ENCODE measurements at regions not wholly inside any gene's neighbourhood (a gene's known extent, or its start where the extent isn't known, plus 50 kb on each side); places are given as distances from the start of the nearest gene placed in this dataset.

- Histone ChIP-seq H3K4me1 (ENCODE audit: control insufficient read depth in 3 of 3, insufficient read depth in 2 of 3, low read depth in 1 of 3, low read length in 2 of 3) (no peaks in the 10 kb centered on the region), H3K36me3 (ENCODE audit: control insufficient read depth in 3 of 3, insufficient read depth in 2 of 3, low read depth in 1 of 3, low read length in 3 of 3) (no peaks in the 10 kb centered on the region), H3K27ac (ENCODE audit: low read depth in 1 of 3, low read length in 2 of 3) (no peak overlapping the region), H3K9me3 (ENCODE audit: control insufficient read depth in 2 of 2, insufficient read depth in 1 of 2, low read depth in 1 of 2, low read length in 1 of 2) (peaks cover 0 to under 1% of the 10 kb centered on the region in 2 donors), H3K4me3 (ENCODE audit: low read depth in 1 of 3, low read length in 3 of 3) (no peak overlapping the region), H3K27me3 (ENCODE audit: control insufficient read depth in 3 of 3, insufficient read depth in 3 of 3, low read length in 3 of 3) (peaks cover 0 to 3% (median 0%) of the 10 kb centered on the region in 3 donors)
- DNase-seq (no peak), FAIRE-seq (no peak)
- WGBS, 3 donors, result 62 to 75% (median 69%) methylated on average over 13 of the region's 13 CpGs
These were observed 69.1 kb upstream of the EXOC2 start for GRCh38 chr6:761997-762396.

- Histone ChIP-seq H3K4me3 (ENCODE audit: low read depth in 1 of 3, low read length in 3 of 3) (no peak overlapping the region), H3K9me3 (ENCODE audit: control insufficient read depth in 2 of 2, insufficient read depth in 1 of 2, low read depth in 1 of 2, low read length in 1 of 2) (peaks cover 0 to 3% of the 10 kb centered on the region in 2 donors), H3K27ac (ENCODE audit: low read depth in 1 of 3, low read length in 2 of 3) (no peak overlapping the region), H3K4me1 (ENCODE audit: control insufficient read depth in 3 of 3, insufficient read depth in 2 of 3, low read depth in 1 of 3, low read length in 2 of 3) (no peaks in the 10 kb centered on the region), H3K36me3 (ENCODE audit: control insufficient read depth in 3 of 3, insufficient read depth in 2 of 3, low read depth in 1 of 3, low read length in 3 of 3) (no peaks in the 10 kb centered on the region), H3K27me3 (ENCODE audit: control insufficient read depth in 3 of 3, insufficient read depth in 3 of 3, low read length in 3 of 3) (peaks cover 0 to 3% (median 0%) of the 10 kb centered on the region in 3 donors)
- DNase-seq (no peak), FAIRE-seq (no peak)
- WGBS, 3 donors, result 84 to 90% (median 87%) methylated on average over 46 to 48 of the region's 48 CpGs
These were observed 68.3 kb upstream of the EXOC2 start for GRCh38 chr6:760982-761955.

GRCh38 chr6:759729-760128 is 66.8 kb upstream of the EXOC2 start:
- no peaks in the 10 kb centered on the region for H3K4me1 ChIP-seq (ENCODE audit: control insufficient read depth in 3 of 3, insufficient read depth in 2 of 3, low read depth in 1 of 3, low read length in 2 of 3)
- WGBS, 3 donors, result 88 to 93% (median 90%) methylated on average over 3 of the region's 3 CpGs
- DNase-seq (no peak), FAIRE-seq (no peak)
- H3K27me3 ChIP-seq (ENCODE audit: control insufficient read depth in 3 of 3, insufficient read depth in 3 of 3, low read length in 3 of 3), result peaks cover 0 to under 1% (median 0%) of the 10 kb centered on the region in 3 donors
- no peaks in the 10 kb centered on the region for H3K36me3 ChIP-seq (ENCODE audit: control insufficient read depth in 3 of 3, insufficient read depth in 2 of 3, low read depth in 1 of 3, low read length in 3 of 3)
- no peak overlapping the region for H3K4me3 ChIP-seq (ENCODE audit: low read depth in 1 of 3, low read length in 3 of 3)
- H3K9me3 ChIP-seq (ENCODE audit: control insufficient read depth in 2 of 2, insufficient read depth in 1 of 2, low read depth in 1 of 2, low read length in 1 of 2), result peaks cover 0 to 3% of the 10 kb centered on the region in 2 donors
- H3K27ac ChIP-seq (ENCODE audit: low read depth in 1 of 3, low read length in 2 of 3), result no peak overlapping the region

DNA sequence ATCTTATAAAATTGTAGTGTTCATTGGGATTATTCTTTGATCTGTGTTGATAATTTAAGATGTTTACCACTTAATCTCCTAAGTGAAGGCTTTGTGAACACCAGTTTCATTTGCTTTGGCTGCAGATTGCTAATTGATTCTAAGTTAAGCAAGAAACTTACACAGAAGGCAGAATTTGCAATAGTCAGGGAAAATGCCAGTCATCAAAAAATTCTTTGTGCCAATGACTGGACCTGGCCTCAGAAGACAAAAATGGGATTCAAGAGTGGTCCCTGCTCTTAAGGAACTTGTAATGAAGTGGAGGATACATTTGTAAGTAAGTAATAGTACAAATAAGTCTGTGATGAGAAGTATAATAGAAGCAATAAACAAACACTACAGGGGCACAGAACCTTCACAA is 63.3 kb upstream of the EXOC2 start:
- FAIRE-seq (no peak), DNase-seq (no peak)
- no peak overlapping the region for H3K27ac ChIP-seq (ENCODE audit: low read depth in 1 of 3, low read length in 2 of 3)

GRCh38 chr6:754202-754601 is 61.3 kb upstream of the EXOC2 start:
- no peaks in the 10 kb centered on the region for H3K4me1 ChIP-seq (ENCODE audit: control insufficient read depth in 3 of 3, insufficient read depth in 2 of 3, low read depth in 1 of 3, low read length in 2 of 3)
- H3K36me3 ChIP-seq (ENCODE audit: control insufficient read depth in 3 of 3, insufficient read depth in 2 of 3, low read depth in 1 of 3, low read length in 3 of 3), result no peaks in the 10 kb centered on the region
- H3K27ac ChIP-seq (ENCODE audit: low read depth in 1 of 3, low read length in 2 of 3), result no peak overlapping the region
- H3K9me3 ChIP-seq (ENCODE audit: control insufficient read depth in 2 of 2, insufficient read depth in 1 of 2, low read depth in 1 of 2, low read length in 1 of 2), result peaks cover 0 to 3% of the 10 kb centered on the region in 2 donors
- DNase-seq (no peak), FAIRE-seq (no peak)
- 34 to 51% (median 50%) methylated on average over 3 of the region's 3 CpGs for WGBS, 3 donors
- H3K4me3 ChIP-seq (ENCODE audit: low read depth in 1 of 3, low read length in 3 of 3), result no peak overlapping the region
- peaks cover 0 to 3% (median 0%) of the 10 kb centered on the region in 3 donors for H3K27me3 ChIP-seq (ENCODE audit: control insufficient read depth in 3 of 3, insufficient read depth in 3 of 3, low read length in 3 of 3)

More for the DNA sequence above, 63.3 kb upstream of the EXOC2 start:
- Histone ChIP-seq H3K4me1 (ENCODE audit: control insufficient read depth in 3 of 3, insufficient read depth in 2 of 3, low read depth in 1 of 3, low read length in 2 of 3) (no peaks in the 10 kb centered on the region), H3K36me3 (ENCODE audit: control insufficient read depth in 3 of 3, insufficient read depth in 2 of 3, low read depth in 1 of 3, low read length in 3 of 3) (no peaks in the 10 kb centered on the region), H3K4me3 (ENCODE audit: low read depth in 1 of 3, low read length in 3 of 3) (no peak overlapping the region), H3K27me3 (ENCODE audit: control insufficient read depth in 3 of 3, insufficient read depth in 3 of 3, low read length in 3 of 3) (peaks cover 0 to 3% (median 0%) of the 10 kb centered on the region in 3 donors), H3K9me3 (ENCODE audit: control insufficient read depth in 2 of 2, insufficient read depth in 1 of 2, low read depth in 1 of 2, low read length in 1 of 2) (peaks cover 0 to 3% of the 10 kb centered on the region in 2 donors)

DNA sequence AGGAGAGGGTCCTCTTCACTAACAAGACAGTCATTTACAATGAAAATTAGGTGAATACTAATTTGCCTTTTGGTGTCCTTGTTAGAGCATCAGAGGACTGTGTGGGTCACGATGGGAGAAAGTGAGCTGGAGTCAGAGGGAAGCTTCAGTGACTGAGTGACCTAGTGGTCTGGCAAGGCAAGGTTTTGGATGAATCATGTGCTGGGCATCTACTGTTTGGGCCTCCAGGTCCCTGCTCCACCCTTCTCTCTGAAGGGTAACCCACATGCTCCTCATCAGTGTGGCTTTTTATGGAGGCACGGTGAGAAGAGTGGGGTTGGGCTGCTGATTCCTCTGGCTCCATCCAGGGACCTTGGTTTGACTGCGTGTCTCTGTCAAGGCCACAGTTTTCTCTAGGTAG is 60.5 kb upstream of the EXOC2 start:
- peaks cover 0 to 3% of the 10 kb centered on the region in 2 donors for H3K9me3 ChIP-seq (ENCODE audit: control insufficient read depth in 2 of 2, insufficient read depth in 1 of 2, low read depth in 1 of 2, low read length in 1 of 2)
- 87 to 96% (median 88%) methylated on average over 3 of the region's 3 CpGs for whole genome bisulfite sequencing, 3 donors
- H3K27me3 ChIP-seq (ENCODE audit: control insufficient read depth in 3 of 3, insufficient read depth in 3 of 3, low read length in 3 of 3), result peaks cover 0 to 3% (median 0%) of the 10 kb centered on the region in 3 donors
- DNase-seq (no peak), FAIRE-seq (no peak)
- H3K36me3 ChIP-seq (ENCODE audit: control insufficient read depth in 3 of 3, insufficient read depth in 2 of 3, low read depth in 1 of 3, low read length in 3 of 3), result no peaks in the 10 kb centered on the region
- no peak overlapping the region for H3K27ac ChIP-seq (ENCODE audit: low read depth in 1 of 3, low read length in 2 of 3)
- H3K4me3 ChIP-seq (ENCODE audit: low read depth in 1 of 3, low read length in 3 of 3), result no peak overlapping the region
- no peaks in the 10 kb centered on the region for H3K4me1 ChIP-seq (ENCODE audit: control insufficient read depth in 3 of 3, insufficient read depth in 2 of 3, low read depth in 1 of 3, low read length in 2 of 3)

GRCh38 chr6:752438-752837 is 59.5 kb upstream of the EXOC2 start:
- peaks cover 0 to 3% of the 10 kb centered on the region in 2 donors for H3K9me3 ChIP-seq (ENCODE audit: control insufficient read depth in 2 of 2, insufficient read depth in 1 of 2, low read depth in 1 of 2, low read length in 1 of 2)
- no peaks in the 10 kb centered on the region for H3K4me1 ChIP-seq (ENCODE audit: control insufficient read depth in 3 of 3, insufficient read depth in 2 of 3, low read depth in 1 of 3, low read length in 2 of 3)
- no peaks in the 10 kb centered on the region for H3K36me3 ChIP-seq (ENCODE audit: control insufficient read depth in 3 of 3, insufficient read depth in 2 of 3, low read depth in 1 of 3, low read length in 3 of 3)
- H3K27me3 ChIP-seq (ENCODE audit: control insufficient read depth in 3 of 3, insufficient read depth in 3 of 3, low read length in 3 of 3), result peaks cover 0 to 3% (median 0%) of the 10 kb centered on the region in 3 donors
- DNase-seq (no peak), FAIRE-seq (no peak)
- H3K4me3 ChIP-seq (ENCODE audit: low read depth in 1 of 3, low read length in 3 of 3), result no peak overlapping the region
- 87 to 98% (median 95%) methylated on average over 2 of the region's 2 CpGs for WGBS, 3 donors
- H3K27ac ChIP-seq (ENCODE audit: low read depth in 1 of 3, low read length in 2 of 3), result no peak overlapping the region

DNA sequence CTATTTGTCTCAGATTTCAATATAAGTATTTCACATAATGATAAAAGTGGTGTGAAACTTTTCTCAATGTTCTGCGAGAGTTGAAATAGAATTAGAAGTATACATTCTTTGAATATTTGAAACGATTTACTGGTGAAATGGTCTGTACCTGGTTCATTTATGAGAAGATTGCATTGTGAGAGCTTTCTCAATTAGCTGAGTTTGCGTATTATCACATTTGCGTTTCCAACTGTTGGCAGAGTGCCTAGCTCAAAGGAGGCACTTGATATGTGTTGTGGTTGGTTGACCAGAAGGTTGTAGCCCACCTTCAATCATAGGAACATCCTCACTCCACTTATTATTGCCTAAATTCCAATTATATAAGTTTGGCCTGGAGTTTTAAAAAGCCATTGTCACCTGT is 58.8 kb upstream of the EXOC2 start:
- Histone ChIP-seq H3K4me1 (ENCODE audit: control insufficient read depth in 3 of 3, insufficient read depth in 2 of 3, low read depth in 1 of 3, low read length in 2 of 3) (no peaks in the 10 kb centered on the region), H3K36me3 (ENCODE audit: control insufficient read depth in 3 of 3, insufficient read depth in 2 of 3, low read depth in 1 of 3, low read length in 3 of 3) (no peaks in the 10 kb centered on the region), H3K27ac (ENCODE audit: low read depth in 1 of 3, low read length in 2 of 3) (no peak overlapping the region), H3K4me3 (ENCODE audit: low read depth in 1 of 3, low read length in 3 of 3) (no peak overlapping the region), H3K9me3 (ENCODE audit: control insufficient read depth in 2 of 2, insufficient read depth in 1 of 2, low read depth in 1 of 2, low read length in 1 of 2) (peaks cover 0 to 1% of the 10 kb centered on the region in 2 donors), H3K27me3 (ENCODE audit: control insufficient read depth in 3 of 3, insufficient read depth in 3 of 3, low read length in 3 of 3) (peaks cover 0 to 3% (median 0%) of the 10 kb centered on the region in 3 donors)
- FAIRE-seq, result no peak
- WGBS, 3 donors, result 64 to 73% (median 70%) methylated on average over 4 of the region's 4 CpGs
- no peak for DNase-seq

Data from small intestine (tissue), 7 donors.